Esophagus (tissue), 2 donors: ENCODE measurements at regions not wholly inside any gene's neighbourhood (a gene's known extent, or its start where the extent isn't known, plus 50 kb on each side); places are given as distances from the start of the nearest gene placed in this dataset.

Experiments used
- H3K27ac ChIP-seq, 2 donors: one replicate each; pipeline ENCODE4 v1.5.1; 2013; ENCODE audit warnings: low read depth in 2 of 2, mild to moderate bottlenecking in 2 of 2, inconsistent platforms in 1 of 2, low read length in 1 of 2, moderate library complexity in 1 of 2
- H3K27me3 ChIP-seq, 2 donors: one replicate each; pipeline ENCODE4 v1.6.1; 2013; ENCODE audit warnings: low read length in 2 of 2, control low read depth in 1 of 2, mild to moderate bottlenecking in 1 of 2; ENCODE audit not compliant: insufficient read depth in 2 of 2, control insufficient read depth in 1 of 2
- H3K36me3 ChIP-seq, 2 donors: one replicate each; pipeline ENCODE4 v1.6.1; 2013; ENCODE audit warnings: low read length in 1 of 2; ENCODE audit not compliant: control insufficient read depth in 2 of 2, insufficient read depth in 2 of 2
- H3K4me1 ChIP-seq, 2 donors: one replicate each; pipeline ENCODE4 v1.6.1; 2013; ENCODE audit warnings: low read length in 1 of 2; ENCODE audit not compliant: control insufficient read depth in 2 of 2, insufficient read depth in 2 of 2
- H3K4me3 ChIP-seq, 2 donors: one replicate each; pipeline ENCODE4 v1.5.1; 2013; ENCODE audit warnings: low read length in 2 of 2, mild to moderate bottlenecking in 2 of 2, low read depth in 1 of 2, moderate library complexity in 1 of 2
- H3K9me3 ChIP-seq, 2 donors: one replicate each; pipeline ENCODE4 v1.6.1; 2013; ENCODE audit warnings: mild to moderate bottlenecking in 2 of 2, low read depth in 1 of 2, low read length in 1 of 2, moderate library complexity in 1 of 2; ENCODE audit not compliant: control insufficient read depth in 2 of 2, insufficient read depth in 1 of 2
- WGBS, 2 donors: extraction: QIAGEN DNeasy Blood & Tissue Kit; methylation state at CpG; one replicate each; pipeline ENCODE4 v1.1.7; 2013; 5-methylcytosine and 5-hydroxymethylcytosine counted together
- donor health status: healthy with polysubstance abuse.
- donor health status: Bipolar disorder and iron deficiency.

GRCh38 chr1:244914761-244915160 is 50.4 kb upstream of the HNRNPU start:
- Histone ChIP-seq H3K36me3 (no peaks in the 10 kb centered on the region), H3K27me3 (no peaks in the 10 kb centered on the region), H3K27ac (no peak overlapping the region), H3K4me1 (peaks cover 0 to 2% of the 10 kb centered on the region in 2 donors), H3K9me3 (no peaks in the 10 kb centered on the region), H3K4me3 (no peak overlapping the region)
- 85 to 93% methylated on average over 4 of the region's 4 CpGs for WGBS, 2 donors
